HL-60 (cell line): ENCODE measurements at regions not wholly inside any gene's neighbourhood (a gene's known extent, or its start where the extent isn't known, plus 50 kb on each side); places are given as distances from the start of the nearest gene placed in this dataset.

Experiments
- DNase-seq, 2 experiments: peaks; one replicate each; pipeline ENCODE4 v3.0.0-alpha.2; 2010 to 2020; ENCODE audit warnings: low read depth in 1 of 2, low spot score in 1 of 2
- H3K27ac ChIP-seq: fragments of 250-450 bp; sonication (Bioruptor Pico); replicated peaks from 2 replicates; pipeline ENCODE4 v1.5.1; 2020; ENCODE audit warnings: mild to moderate bottlenecking, moderate library complexity
- H3K27me3 ChIP-seq: fragments of 250-450 bp; sonication (Bioruptor Pico); 2 replicates; pipeline ENCODE4 v1.5.1; 2021; ENCODE audit warnings: mild to moderate bottlenecking, moderate library complexity; ENCODE audit not compliant: insufficient read depth, poor library complexity, severe bottlenecking
- H3K4me3 ChIP-seq: replicated peaks from 2 replicates; pipeline ENCODE4 v1.5.1; 2011; ENCODE audit warnings: mild to moderate bottlenecking, control low read depth, low read length; ENCODE audit not compliant: insufficient read depth
- GABPA ChIP-seq: IDR thresholded peaks from 2 replicates; pipeline ENCODE4 v1.6.1; 2012; ENCODE audit warnings: low read depth
- POLR2AphosphoS5 ChIP-seq: IDR thresholded peaks from 2 replicates; pipeline ENCODE4 v1.6.1; 2012; ENCODE audit warnings: low read depth
- REST ChIP-seq: IDR thresholded peaks from 2 replicates; pipeline ENCODE4 v1.6.1; 2012; ENCODE audit warnings: low read depth; ENCODE audit not compliant: insufficient replicate concordance
- SPI1 ChIP-seq: IDR thresholded peaks from 2 replicates; pipeline ENCODE4 v1.6.1; 2012; ENCODE audit warnings: low read depth, mild to moderate bottlenecking, borderline replicate concordance
- TF ChIP-seq, protein P1 (sequence below): IDR thresholded peaks from one replicate; pipeline ENCODE4 v1.5.1; 2011; ENCODE audit warnings: low read length, control low read depth, inconsistent platforms; ENCODE audit not compliant: insufficient read depth

DNA sequence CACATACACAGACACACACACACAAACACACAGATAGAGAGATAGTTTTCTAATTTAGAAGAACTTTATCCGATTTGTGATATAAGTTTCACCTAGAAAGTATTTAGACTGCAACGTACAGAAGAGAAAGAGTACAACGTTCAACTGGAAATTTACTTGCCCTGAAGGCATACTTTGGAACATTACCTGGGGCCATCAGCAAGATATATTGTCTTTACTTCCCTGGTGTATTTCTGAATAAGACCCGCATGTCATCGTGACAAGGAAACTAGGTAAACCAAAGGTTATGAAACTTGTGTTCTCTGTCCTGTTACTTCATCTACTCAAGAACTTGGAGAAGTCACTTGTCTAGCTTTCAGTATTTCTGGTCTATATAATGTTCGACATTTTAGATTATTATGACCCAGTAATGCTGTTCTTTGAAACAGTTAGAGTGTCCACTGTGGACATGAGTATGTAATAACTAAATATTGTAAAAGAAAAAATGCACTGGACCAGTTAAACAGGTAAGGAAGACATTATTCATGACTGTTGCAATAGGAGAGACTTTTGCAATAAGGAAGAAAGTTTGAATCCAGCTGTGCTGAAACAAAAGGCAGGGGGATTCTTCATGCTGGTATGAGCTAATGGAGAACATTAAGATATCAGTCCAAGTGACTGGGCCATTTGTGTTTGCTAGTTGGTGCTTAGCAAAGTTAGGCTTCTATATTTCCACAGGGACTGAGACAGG, 1791.1 kb downstream of the MAT2B start:
- H3K4me3 ChIP-seq = no peak overlapping the region
- H3K27ac ChIP-seq = peak overlapping the region; percentile 61
- DNase-seq = peak; percentile 24 to 33
- no peaks in the 10 kb centered on the region for H3K27me3 ChIP-seq
- TF ChIP-seq POLR2AphosphoS5 (no peak), SPI1 (no peak), GABPA (no peak), REST (no peak)
- TF ChIP-seq, protein P1, sequence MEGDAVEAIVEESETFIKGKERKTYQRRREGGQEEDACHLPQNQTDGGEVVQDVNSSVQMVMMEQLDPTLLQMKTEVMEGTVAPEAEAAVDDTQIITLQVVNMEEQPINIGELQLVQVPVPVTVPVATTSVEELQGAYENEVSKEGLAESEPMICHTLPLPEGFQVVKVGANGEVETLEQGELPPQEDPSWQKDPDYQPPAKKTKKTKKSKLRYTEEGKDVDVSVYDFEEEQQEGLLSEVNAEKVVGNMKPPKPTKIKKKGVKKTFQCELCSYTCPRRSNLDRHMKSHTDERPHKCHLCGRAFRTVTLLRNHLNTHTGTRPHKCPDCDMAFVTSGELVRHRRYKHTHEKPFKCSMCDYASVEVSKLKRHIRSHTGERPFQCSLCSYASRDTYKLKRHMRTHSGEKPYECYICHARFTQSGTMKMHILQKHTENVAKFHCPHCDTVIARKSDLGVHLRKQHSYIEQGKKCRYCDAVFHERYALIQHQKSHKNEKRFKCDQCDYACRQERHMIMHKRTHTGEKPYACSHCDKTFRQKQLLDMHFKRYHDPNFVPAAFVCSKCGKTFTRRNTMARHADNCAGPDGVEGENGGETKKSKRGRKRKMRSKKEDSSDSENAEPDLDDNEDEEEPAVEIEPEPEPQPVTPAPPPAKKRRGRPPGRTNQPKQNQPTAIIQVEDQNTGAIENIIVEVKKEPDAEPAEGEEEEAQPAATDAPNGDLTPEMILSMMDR = no peak

DNA sequence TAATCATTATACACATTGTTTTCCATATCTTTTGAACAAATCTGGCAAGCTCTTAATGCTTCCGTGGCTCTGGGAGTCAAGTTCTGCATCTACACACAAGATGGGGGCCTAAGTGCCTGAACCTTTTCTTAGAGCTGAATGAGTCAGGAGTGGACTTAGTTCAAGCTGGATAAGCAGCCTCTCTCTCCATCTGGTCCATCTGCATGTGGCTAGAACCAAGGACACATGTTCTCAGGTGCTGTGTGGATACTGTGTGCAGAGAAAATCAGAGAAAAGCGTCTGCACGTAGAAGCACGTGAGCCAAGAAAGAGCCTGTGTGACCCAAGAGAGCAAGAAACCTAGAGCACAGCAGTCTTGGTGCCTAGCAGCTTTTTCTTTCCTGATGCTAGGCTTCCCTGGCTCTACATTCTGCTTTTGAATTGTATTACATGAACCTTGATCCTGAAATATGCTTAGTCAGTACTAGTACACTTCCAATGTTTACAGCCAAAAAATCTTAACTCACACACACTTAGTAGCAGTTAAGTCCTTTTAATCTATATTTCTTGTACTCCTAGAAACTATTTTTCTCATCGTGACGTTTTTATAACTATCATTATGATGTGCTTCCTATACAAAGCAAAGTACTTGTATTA, 1798.9 kb downstream of the MAT2B start:
- DNase-seq = no peak
- H3K27me3 ChIP-seq = no peaks in the 10 kb centered on the region
- no peak overlapping the region for H3K4me3 ChIP-seq
- TF ChIP-seq SPI1 (no peak), POLR2AphosphoS5 (no peak), REST (no peak), GABPA (no peak)
- TF ChIP-seq, protein P1 = no peak
- no peak overlapping the region for H3K27ac ChIP-seq

DNA sequence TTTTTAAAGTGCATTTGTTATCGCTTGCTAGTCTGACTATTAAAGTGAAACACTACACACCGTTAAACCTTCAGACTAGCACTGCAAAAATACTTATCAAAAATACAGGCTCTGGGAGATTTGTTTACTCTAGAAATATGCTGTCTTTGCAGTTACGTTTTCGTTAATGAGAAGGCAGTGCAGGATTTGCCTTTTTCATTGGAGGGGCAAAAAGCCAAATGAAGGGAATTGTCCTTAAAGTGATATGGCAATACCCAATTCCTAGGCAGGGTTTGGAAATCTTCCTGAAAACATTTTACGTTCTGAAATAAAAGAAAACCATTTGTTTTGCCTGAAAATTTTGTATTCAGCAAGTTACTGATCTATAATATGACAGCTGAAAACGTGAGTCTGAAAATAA, 1800.2 kb downstream of the MAT2B start:
- Histone ChIP-seq H3K27ac (no peak overlapping the region), H3K4me3 (no peak overlapping the region), H3K27me3 (no peaks in the 10 kb centered on the region)
- DNase-seq = no peak
- no peak for TF ChIP-seq GABPA
- TF ChIP-seq SPI1 = no peak
- TF ChIP-seq, protein P1 = no peak
- TF ChIP-seq REST = no peak
